Lung (tissue), 11 donors: ENCODE measurements at regions not wholly inside any gene's neighbourhood (a gene's known extent, or its start where the extent isn't known, plus 50 kb on each side); places are given as distances from the start of the nearest gene placed in this dataset.

Experiments
- ATAC-seq: fragments of 200-7000 bp; cut with Tn5 transposase; one replicate; pipeline ENCODE4 v1.9.1; 2020; ENCODE audit warnings: moderate number of reproducible peaks; ENCODE audit not compliant: insufficient read depth, low FRiP score
- DNase-seq, 3 donors: peaks; one replicate each; pipeline ENCODE4 v3.0.0-alpha.2; 2013 to 2017
- H3K27ac ChIP-seq, 2 donors: one replicate each; pipeline ENCODE4 v1.5.1; 2013; ENCODE audit warnings: mild to moderate bottlenecking in 2 of 2, moderate library complexity in 2 of 2, control low read depth in 1 of 2, inconsistent platforms in 1 of 2, low read depth in 1 of 2, low read length in 1 of 2
- H3K27me3 ChIP-seq, 3 donors: one replicate each; pipeline ENCODE4 v1.5.1; 2013; ENCODE audit warnings: low read length in 2 of 3; ENCODE audit not compliant: control insufficient read depth in 3 of 3, insufficient read depth in 3 of 3
- H3K36me3 ChIP-seq, 4 donors: one replicate each; pipeline ENCODE4 v1.5.1; 2013; ENCODE audit warnings: low read length in 4 of 4, mild to moderate bottlenecking in 1 of 4, moderate library complexity in 1 of 4; ENCODE audit not compliant: control insufficient read depth in 4 of 4, insufficient read depth in 4 of 4
- H3K4me1 ChIP-seq, 5 donors: one replicate each; pipeline ENCODE4 v1.5.1; 2013; ENCODE audit warnings: low read length in 5 of 5, mild to moderate bottlenecking in 2 of 5, moderate library complexity in 1 of 5; ENCODE audit not compliant: control insufficient read depth in 5 of 5, insufficient read depth in 5 of 5
- H3K4me3 ChIP-seq: one replicate; pipeline ENCODE4 v1.5.1; 2013; ENCODE audit warnings: mild to moderate bottlenecking, control low read depth, moderate library complexity
- H3K9ac ChIP-seq, 2 donors: one replicate each; pipeline ENCODE4 v1.5.1; 2013; ENCODE audit warnings: low read length in 2 of 2, control low read depth in 1 of 2; ENCODE audit not compliant: insufficient read depth in 1 of 2
- H3K9me3 ChIP-seq, 4 donors: one replicate each; pipeline ENCODE4 v1.5.1; 2013; ENCODE audit warnings: low read length in 3 of 4, mild to moderate bottlenecking in 1 of 4, moderate library complexity in 1 of 4; ENCODE audit not compliant: control insufficient read depth in 4 of 4, insufficient read depth in 3 of 4
- WGBS, 2 donors: extraction: QIAGEN DNeasy Blood & Tissue Kit; methylation state at CpG; one replicate each; pipeline ENCODE4 v1.1.7; 2013; 5-methylcytosine and 5-hydroxymethylcytosine counted together
- TF ChIP-seq, protein P1 (sequence below): IDR thresholded peaks from 2 replicates; pipeline ENCODE4 v1.5.1; 2012; ENCODE audit warnings: mild to moderate bottlenecking; ENCODE audit errors: control extremely low read depth, extremely low read depth
- donor health status: control.
- donor health status: control.
- donor health status: Bipolar disorder and iron deficiency.
- donor health status: healthy.
- donor health status: DM: yes; HTN: yes; CAD: no.

DNA sequence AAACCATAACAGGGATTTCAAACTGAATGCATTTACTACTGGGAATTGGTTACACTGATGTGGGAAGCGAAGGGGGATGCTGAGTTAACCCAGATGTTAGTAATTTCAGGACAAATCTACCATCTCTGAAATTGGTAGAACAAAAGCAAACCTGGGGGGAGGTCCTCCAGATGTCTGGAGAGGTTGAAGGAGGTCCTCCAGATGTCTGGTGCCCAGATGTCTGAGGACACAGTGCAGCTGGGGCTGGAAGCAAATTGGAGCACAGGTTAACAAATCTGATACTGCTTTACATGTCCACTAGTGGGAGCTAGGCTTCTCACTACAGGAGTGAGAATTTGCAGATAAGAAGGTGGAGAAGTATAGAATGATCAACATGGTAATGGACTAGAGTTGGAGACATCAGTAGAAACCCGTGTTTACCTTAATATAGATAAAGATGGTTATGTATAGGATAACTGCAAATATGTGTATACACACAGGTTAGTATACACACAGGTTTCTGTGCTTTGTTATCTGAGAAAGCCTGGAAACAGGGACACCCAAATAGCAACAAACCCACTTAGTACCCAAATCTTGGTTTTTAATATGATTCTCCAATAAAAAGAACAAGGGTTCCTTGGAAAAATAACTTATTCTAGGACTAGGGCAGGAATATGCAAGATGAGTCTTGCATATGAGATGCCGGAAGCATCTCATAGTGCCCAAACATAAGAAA is 162.5 kb downstream of the C12orf50 start:
- ATAC-seq (no peak), DNase-seq (no peak)
- Histone ChIP-seq H3K36me3 (no peaks in the 10 kb centered on the region), H3K4me1 (peaks cover 0 to 3% (median 0%) of the 10 kb centered on the region in 5 donors), H3K9me3 (no peaks in the 10 kb centered on the region), H3K27me3 (no peaks in the 10 kb centered on the region), H3K27ac (no peak overlapping the region), H3K9ac (no peak overlapping the region), H3K4me3 (no peak overlapping the region)
- WGBS, 2 donors: 84 to 85% methylated on average over 3 of the region's 3 CpGs
- TF ChIP-seq, protein P1, sequence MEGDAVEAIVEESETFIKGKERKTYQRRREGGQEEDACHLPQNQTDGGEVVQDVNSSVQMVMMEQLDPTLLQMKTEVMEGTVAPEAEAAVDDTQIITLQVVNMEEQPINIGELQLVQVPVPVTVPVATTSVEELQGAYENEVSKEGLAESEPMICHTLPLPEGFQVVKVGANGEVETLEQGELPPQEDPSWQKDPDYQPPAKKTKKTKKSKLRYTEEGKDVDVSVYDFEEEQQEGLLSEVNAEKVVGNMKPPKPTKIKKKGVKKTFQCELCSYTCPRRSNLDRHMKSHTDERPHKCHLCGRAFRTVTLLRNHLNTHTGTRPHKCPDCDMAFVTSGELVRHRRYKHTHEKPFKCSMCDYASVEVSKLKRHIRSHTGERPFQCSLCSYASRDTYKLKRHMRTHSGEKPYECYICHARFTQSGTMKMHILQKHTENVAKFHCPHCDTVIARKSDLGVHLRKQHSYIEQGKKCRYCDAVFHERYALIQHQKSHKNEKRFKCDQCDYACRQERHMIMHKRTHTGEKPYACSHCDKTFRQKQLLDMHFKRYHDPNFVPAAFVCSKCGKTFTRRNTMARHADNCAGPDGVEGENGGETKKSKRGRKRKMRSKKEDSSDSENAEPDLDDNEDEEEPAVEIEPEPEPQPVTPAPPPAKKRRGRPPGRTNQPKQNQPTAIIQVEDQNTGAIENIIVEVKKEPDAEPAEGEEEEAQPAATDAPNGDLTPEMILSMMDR: no peak

- TF ChIP-seq, protein P1: no peak
- Histone ChIP-seq H3K4me3 (no peak overlapping the region), H3K36me3 (no peaks in the 10 kb centered on the region), H3K27ac (no peak overlapping the region), H3K4me1 (peaks cover 0 to 6% (median 0%) of the 10 kb centered on the region in 5 donors), H3K27me3 (no peaks in the 10 kb centered on the region), H3K9ac (no peak overlapping the region), H3K9me3 (no peaks in the 10 kb centered on the region)
- whole genome bisulfite sequencing, 2 donors: 53 to 72% methylated on average over 2 of the region's 2 CpGs
- no peak for ATAC-seq
- no peak for DNase-seq
Measured at GRCh38 chr12:87861791-87862190, 167.4 kb downstream of the C12orf50 start.

DNA sequence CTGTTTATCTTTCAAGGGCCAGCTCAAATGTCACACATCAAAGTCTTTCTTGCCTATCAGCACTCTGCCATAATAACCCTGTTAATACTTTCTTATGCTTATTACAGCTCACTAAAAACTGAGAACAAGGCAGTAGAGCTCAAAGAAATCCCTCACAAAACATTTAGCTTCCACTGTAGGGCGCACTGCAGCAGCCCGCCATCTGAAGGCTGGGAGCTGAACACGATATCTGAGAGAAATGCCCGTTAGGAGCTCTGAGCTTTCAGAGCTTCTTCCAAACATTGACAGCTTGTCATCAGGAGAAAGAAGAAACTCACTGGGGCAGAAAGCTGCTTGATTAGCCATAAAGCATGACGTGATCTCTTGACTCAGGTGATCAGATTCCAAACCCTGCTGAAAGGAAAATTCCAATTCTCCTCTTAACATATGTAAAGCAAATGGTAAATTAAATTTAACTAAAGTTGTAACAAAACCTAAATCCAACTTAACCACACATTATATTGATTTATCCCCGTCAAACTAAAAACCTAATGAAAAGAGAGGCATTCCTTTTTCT is 175.7 kb downstream of the C12orf50 start:
- Histone ChIP-seq H3K27ac (no peak overlapping the region), H3K36me3 (no peaks in the 10 kb centered on the region), H3K9ac (no peak overlapping the region), H3K27me3 (no peaks in the 10 kb centered on the region), H3K4me1 (peaks cover 0 to under 1% (median 0%) of the 10 kb centered on the region in 5 donors), H3K4me3 (no peak overlapping the region), H3K9me3 (no peaks in the 10 kb centered on the region)
- ATAC-seq (no peak), DNase-seq (no peak)
- TF ChIP-seq, protein P1: no peak
- WGBS, 2 donors: 86 to 91% methylated on average over 6 of the region's 6 CpGs
